HEK293 (cell line): ENCODE measurements at regions not wholly inside any gene's neighbourhood (a gene's known extent, or its start where the extent isn't known, plus 50 kb on each side); places are given as distances from the start of the nearest gene placed in this dataset.
A peak's percentile ranks its signal among the peaks of the same experiment; 100 is the strongest.

ENCODE experiments used
- BCL11A ChIP-seq: fragments of 450-650 bp; formaldehyde crosslinking; IDR thresholded peaks from 2 replicates; pipeline ENCODE4 v1.5.1; 2016; ENCODE audit warnings: low read depth, missing biosample characterization, missing genetic modification characterization
- FEZF1 ChIP-seq: fragments of 450-650 bp; formaldehyde crosslinking; IDR thresholded peaks from 2 replicates; pipeline ENCODE4 v1.5.1; 2016; ENCODE audit warnings: missing biosample characterization, missing genetic modification characterization
- GLIS1 ChIP-seq: fragments of 450-650 bp; formaldehyde crosslinking; IDR thresholded peaks from 2 replicates; pipeline ENCODE4 v1.5.1; 2016; ENCODE audit warnings: missing biosample characterization, missing genetic modification characterization
- INSM2 ChIP-seq: fragments of 450-650 bp; formaldehyde crosslinking; IDR thresholded peaks from 2 replicates; pipeline ENCODE4 v1.5.1; 2016; ENCODE audit warnings: missing biosample characterization, missing genetic modification characterization
- KLF9 ChIP-seq: fragments of 450-650 bp; formaldehyde crosslinking; IDR thresholded peaks from 2 replicates; pipeline ENCODE4 v1.5.1; 2016; ENCODE audit warnings: missing biosample characterization, missing genetic modification characterization, low read depth
- MEIS1 ChIP-seq: sonication (generic); formaldehyde crosslinking; IDR thresholded peaks from 2 replicates; pipeline ENCODE4 v1.8.1; 2022; ENCODE audit warnings: missing genetic modification reagents, mild to moderate bottlenecking, borderline replicate concordance
- PBX3 ChIP-seq: sonication (generic); formaldehyde crosslinking; IDR thresholded peaks from 2 replicates; pipeline ENCODE4 v1.8.1; 2022; ENCODE audit warnings: mild to moderate bottlenecking, moderate library complexity, missing genetic modification reagents
- PRDM1 ChIP-seq: fragments of 450-650 bp; formaldehyde crosslinking; IDR thresholded peaks from 2 replicates; pipeline ENCODE4; 2016; ENCODE audit warnings: missing biosample characterization, missing genetic modification characterization
- REPIN1 ChIP-seq: fragments of 450-650 bp; formaldehyde crosslinking; IDR thresholded peaks from 2 replicates; pipeline ENCODE4 v1.5.1; 2017; ENCODE audit warnings: missing biosample characterization, missing genetic modification characterization, low read depth
- TRIM28 ChIP-seq: IDR thresholded peaks from 2 replicates; pipeline ENCODE4 v1.6.1; 2011; ENCODE audit warnings: low read length, control low read depth, borderline replicate concordance
- ZBTB20 ChIP-seq: fragments of 450-650 bp; formaldehyde crosslinking; IDR thresholded peaks from 2 replicates; pipeline ENCODE4 v1.5.1; 2016; ENCODE audit warnings: missing biosample characterization, missing genetic modification characterization
- ZBTB21 ChIP-seq: fragments of 450-650 bp; formaldehyde crosslinking; IDR thresholded peaks from 2 replicates; pipeline ENCODE4 v1.5.1; 2017; ENCODE audit warnings: missing biosample characterization, missing genetic modification characterization
- ZBTB26 ChIP-seq: fragments of 450-650 bp; formaldehyde crosslinking; optimal IDR thresholded peaks from 2 replicates; pipeline ENCODE3; 2016; ENCODE audit warnings: missing biosample characterization, mild to moderate bottlenecking, missing genetic modification characterization
- ZNF133 ChIP-seq: fragments of 450-650 bp; formaldehyde crosslinking; IDR thresholded peaks from 2 replicates; pipeline ENCODE4 v1.5.1; 2016; ENCODE audit warnings: missing biosample characterization, missing genetic modification characterization
- ZNF175 ChIP-seq: fragments of 450-650 bp; formaldehyde crosslinking; IDR thresholded peaks from 2 replicates; pipeline ENCODE4 v1.5.1; 2016; ENCODE audit warnings: missing biosample characterization, missing genetic modification characterization
- ZNF211 ChIP-seq: fragments of 450-650 bp; formaldehyde crosslinking; IDR thresholded peaks from 2 replicates; pipeline ENCODE4 v1.5.1; 2016; ENCODE audit warnings: low read depth, missing biosample characterization, missing genetic modification characterization
- ZNF214 ChIP-seq: fragments of 450-650 bp; formaldehyde crosslinking; IDR thresholded peaks from 2 replicates; pipeline ENCODE4 v1.5.1; 2017; ENCODE audit warnings: missing biosample characterization, mild to moderate bottlenecking, missing genetic modification characterization, borderline replicate concordance
- ZNF239 ChIP-seq: fragments of 450-650 bp; formaldehyde crosslinking; IDR thresholded peaks from 2 replicates; pipeline ENCODE4 v1.5.1; 2016; ENCODE audit warnings: missing biosample characterization, missing genetic modification characterization
- ZNF26 ChIP-seq: fragments of 450-650 bp; formaldehyde crosslinking; IDR thresholded peaks from 2 replicates; pipeline ENCODE4 v1.5.1; 2016; ENCODE audit warnings: missing biosample characterization, missing genetic modification characterization
- ZNF266 ChIP-seq: fragments of 450-650 bp; formaldehyde crosslinking; IDR thresholded peaks from 2 replicates; pipeline ENCODE4 v1.5.1; 2016; ENCODE audit warnings: missing biosample characterization, missing genetic modification characterization, low read depth
- ZNF292 ChIP-seq: fragments of 450-650 bp; formaldehyde crosslinking; IDR thresholded peaks from 2 replicates; pipeline ENCODE4 v1.5.1; 2016; ENCODE audit warnings: low read depth, missing biosample characterization, missing genetic modification characterization, borderline replicate concordance
- ZNF302 ChIP-seq: fragments of 450-650 bp; formaldehyde crosslinking; IDR thresholded peaks from 2 replicates; pipeline ENCODE4 v1.5.1; 2016; ENCODE audit warnings: missing biosample characterization, missing genetic modification characterization, low read depth
- ZNF350 ChIP-seq: fragments of 450-650 bp; formaldehyde crosslinking; IDR thresholded peaks from 2 replicates; pipeline ENCODE4 v1.5.0; 2017; ENCODE audit warnings: missing biosample characterization, mild to moderate bottlenecking, missing genetic modification characterization
- ZNF366 ChIP-seq: fragments of 450-650 bp; formaldehyde crosslinking; conservative IDR thresholded peaks from 2 replicates; pipeline ENCODE4 v1.5.1; 2016; ENCODE audit warnings: missing biosample characterization, missing genetic modification characterization
- ZNF48 ChIP-seq: fragments of 450-650 bp; formaldehyde crosslinking; IDR thresholded peaks from 2 replicates; pipeline ENCODE4 v1.5.1; 2016; ENCODE audit warnings: missing biosample characterization, missing genetic modification characterization
- ZNF518A ChIP-seq: fragments of 450-650 bp; formaldehyde crosslinking; conservative IDR thresholded peaks from 2 replicates; pipeline ENCODE4 v1.5.1; 2016; ENCODE audit warnings: low read depth, missing biosample characterization, missing genetic modification characterization
- ZNF549 ChIP-seq: fragments of 450-650 bp; IDR thresholded peaks from 2 replicates; pipeline ENCODE4 v1.5.1; 2018; ENCODE audit warnings: missing biosample characterization, missing genetic modification characterization, mild to moderate bottlenecking, inconsistent platforms, moderate library complexity
- ZNF664 ChIP-seq: fragments of 450-650 bp; formaldehyde crosslinking; IDR thresholded peaks from 2 replicates; pipeline ENCODE4 v1.5.1; 2016; ENCODE audit warnings: missing biosample characterization, missing genetic modification characterization
- ZNF768 ChIP-seq: fragments of 450-650 bp; formaldehyde crosslinking; IDR thresholded peaks from 2 replicates; pipeline ENCODE4 v1.5.1; 2018; ENCODE audit warnings: missing biosample characterization, mild to moderate bottlenecking, missing genetic modification characterization
- ZNF792 ChIP-seq: fragments of 450-650 bp; formaldehyde crosslinking; IDR thresholded peaks from 2 replicates; pipeline ENCODE4 v1.5.1; 2016; ENCODE audit warnings: missing biosample characterization, missing genetic modification characterization
- ZNF843 ChIP-seq: fragments of 450-650 bp; formaldehyde crosslinking; IDR thresholded peaks from 2 replicates; pipeline ENCODE4 v1.5.1; 2016; ENCODE audit warnings: missing biosample characterization, missing genetic modification characterization

GRCh38 chr5:174335682-174336364 is 290.3 kb downstream of the NSG2 start (continued):
- TF ChIP-seq ZBTB20 (tag by site-specific recombination): peak; percentile 18; the same call in 1 of the 2 replicates
- TF ChIP-seq ZNF518A (tag by site-specific recombination): no peak
- peak; percentile 85 for TF ChIP-seq ZNF366 (tag by site-specific recombination)
- no peak for TF ChIP-seq MEIS1 (CRISPR knock-in tag)
- TF ChIP-seq ZNF239 (tag by site-specific recombination): no peak
- TF ChIP-seq ZBTB21: peak; percentile 91
- TF ChIP-seq ZNF48: no peak
- TF ChIP-seq INSM2: peak; percentile 97
- TF ChIP-seq ZNF175 (tag by site-specific recombination): no peak
- TF ChIP-seq TRIM28: no peak
- peak; percentile 88 for TF ChIP-seq ZNF843 (tag by site-specific recombination)
- TF ChIP-seq ZNF214: no peak
- no peak for TF ChIP-seq ZNF266 (tag by site-specific recombination)
- no peak for TF ChIP-seq PBX3 (CRISPR knock-in tag)
- TF ChIP-seq ZNF549 (tag by site-specific recombination): no peak
- no peak for TF ChIP-seq ZNF792 (tag by site-specific recombination)
- TF ChIP-seq KLF9: no peak
- no peak for TF ChIP-seq ZNF350 (tag by site-specific recombination)
- TF ChIP-seq REPIN1 (tag by site-specific recombination): no peak
- TF ChIP-seq ZNF211 (tag by site-specific recombination): no peak
- no peak for TF ChIP-seq ZNF664 (tag by site-specific recombination)
- TF ChIP-seq PRDM1 (tag by site-specific recombination): peak; percentile 60; the same call in 1 of the 2 replicates
- no peak for TF ChIP-seq ZBTB26
- no peak for TF ChIP-seq ZNF133 (tag by site-specific recombination)
- no peak for TF ChIP-seq ZNF26 (tag by site-specific recombination)
- TF ChIP-seq GLIS1 (tag by site-specific recombination): peak; percentile 81
- TF ChIP-seq ZNF292 (tag by site-specific recombination): no peak
- TF ChIP-seq BCL11A (tag by site-specific recombination): 0 out of 2 replicates have a peak, but pooled peaks have one; percentile 62
- no peak for TF ChIP-seq ZNF302 (tag by site-specific recombination)
- TF ChIP-seq FEZF1: peak; percentile 94
- no peak for TF ChIP-seq ZNF768 (tag by site-specific recombination)
